ENCODE measurements at regions not wholly inside any gene's neighbourhood (a gene's known extent, or its start where the extent isn't known, plus 50 kb on each side); places are given as distances from the start of the nearest gene placed in this dataset.

DNA sequence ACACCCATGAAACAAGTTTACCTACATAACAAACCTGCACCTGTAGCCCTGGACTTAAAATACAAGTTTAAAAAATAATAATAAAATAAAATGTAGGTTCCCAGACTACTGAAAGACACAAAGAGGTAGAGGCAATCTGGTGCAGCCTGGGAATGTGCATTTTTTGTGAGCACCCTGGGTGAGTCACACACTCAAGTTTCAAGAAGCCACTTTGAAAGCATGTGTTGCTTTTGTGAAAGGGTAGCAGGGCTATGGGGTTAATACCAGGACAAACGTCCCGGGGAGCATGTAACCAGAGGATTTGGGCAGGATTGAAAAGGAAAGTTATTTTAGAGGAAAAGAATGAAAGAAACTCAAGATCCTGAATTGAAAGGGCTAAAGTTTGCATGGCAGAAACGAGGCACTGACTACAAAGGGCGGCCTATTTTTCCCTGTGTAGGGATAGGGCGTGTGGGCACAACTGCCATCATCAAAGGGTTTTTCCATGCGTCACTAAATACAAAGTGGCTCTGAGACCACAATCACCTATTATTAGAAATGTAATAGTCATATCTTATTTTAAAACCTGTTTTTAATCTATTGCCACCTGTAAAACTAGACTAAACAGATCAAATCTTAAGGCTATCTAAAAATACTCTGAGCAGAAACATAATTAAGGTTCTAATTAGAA, 314.9 kb downstream of the COG6 start:
- CTCF ChIA-PET = no interaction called here
- H3K4me3 ChIP-seq (ENCODE audit: low read depth, low read length) = no peak overlapping the region
- no peak overlapping the region for H3K27ac ChIP-seq (ENCODE audit: extremely low read depth, low read depth, low read length)
- no peaks in the 10 kb centered on the region for H3K9me3 ChIP-seq (ENCODE audit: control insufficient read depth, insufficient read depth, low read depth, low read length)
- POLR2A ChIA-PET = no interaction called here
- no peak for TF ChIP-seq ZNF670 (tag by site-specific recombination; IDR thresholded peaks at IDR 0.05; ENCODE audit: low read depth)
- TF ChIP-seq KLF8 (tag by site-specific recombination; IDR thresholded peaks at IDR 0.05) = no peak
- TF ChIP-seq, protein P1, sequence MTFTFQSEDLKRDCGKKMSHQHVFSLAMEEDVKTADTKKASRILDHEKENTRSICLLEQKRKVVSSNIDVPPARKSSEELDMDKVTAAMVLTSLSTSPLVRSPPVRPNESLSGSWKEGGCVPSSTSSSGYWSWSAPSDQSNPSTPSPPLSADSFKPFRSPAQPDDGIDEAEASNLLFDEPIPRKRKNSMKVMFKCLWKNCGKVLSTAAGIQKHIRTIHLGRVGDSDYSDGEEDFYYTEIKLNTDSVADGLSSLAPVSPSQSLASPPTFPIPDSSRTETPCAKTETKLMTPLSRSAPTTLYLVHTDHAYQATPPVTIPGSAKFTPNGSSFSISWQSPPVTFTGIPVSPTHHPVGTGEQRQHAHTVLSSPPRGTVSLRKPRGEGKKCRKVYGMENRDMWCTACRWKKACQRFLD (tag by site-specific recombination; IDR thresholded peaks at IDR 0.05) = no peak
- TF ChIP-seq ZNF239 (tag by site-specific recombination; IDR thresholded peaks at IDR 0.05) = no peak
- TF ChIP-seq ZNF324 (tag by site-specific recombination; IDR thresholded peaks at IDR 0.05) = no peak
- TF ChIP-seq, protein P2, sequence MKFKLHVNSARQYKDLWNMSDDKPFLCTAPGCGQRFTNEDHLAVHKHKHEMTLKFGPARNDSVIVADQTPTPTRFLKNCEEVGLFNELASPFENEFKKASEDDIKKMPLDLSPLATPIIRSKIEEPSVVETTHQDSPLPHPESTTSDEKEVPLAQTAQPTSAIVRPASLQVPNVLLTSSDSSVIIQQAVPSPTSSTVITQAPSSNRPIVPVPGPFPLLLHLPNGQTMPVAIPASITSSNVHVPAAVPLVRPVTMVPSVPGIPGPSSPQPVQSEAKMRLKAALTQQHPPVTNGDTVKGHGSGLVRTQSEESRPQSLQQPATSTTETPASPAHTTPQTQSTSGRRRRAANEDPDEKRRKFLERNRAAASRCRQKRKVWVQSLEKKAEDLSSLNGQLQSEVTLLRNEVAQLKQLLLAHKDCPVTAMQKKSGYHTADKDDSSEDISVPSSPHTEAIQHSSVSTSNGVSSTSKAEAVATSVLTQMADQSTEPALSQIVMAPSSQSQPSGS (tag by site-specific recombination; IDR thresholded peaks at IDR 0.05; ENCODE audit: low read depth) = no peak
- TF ChIP-seq, protein P3, sequence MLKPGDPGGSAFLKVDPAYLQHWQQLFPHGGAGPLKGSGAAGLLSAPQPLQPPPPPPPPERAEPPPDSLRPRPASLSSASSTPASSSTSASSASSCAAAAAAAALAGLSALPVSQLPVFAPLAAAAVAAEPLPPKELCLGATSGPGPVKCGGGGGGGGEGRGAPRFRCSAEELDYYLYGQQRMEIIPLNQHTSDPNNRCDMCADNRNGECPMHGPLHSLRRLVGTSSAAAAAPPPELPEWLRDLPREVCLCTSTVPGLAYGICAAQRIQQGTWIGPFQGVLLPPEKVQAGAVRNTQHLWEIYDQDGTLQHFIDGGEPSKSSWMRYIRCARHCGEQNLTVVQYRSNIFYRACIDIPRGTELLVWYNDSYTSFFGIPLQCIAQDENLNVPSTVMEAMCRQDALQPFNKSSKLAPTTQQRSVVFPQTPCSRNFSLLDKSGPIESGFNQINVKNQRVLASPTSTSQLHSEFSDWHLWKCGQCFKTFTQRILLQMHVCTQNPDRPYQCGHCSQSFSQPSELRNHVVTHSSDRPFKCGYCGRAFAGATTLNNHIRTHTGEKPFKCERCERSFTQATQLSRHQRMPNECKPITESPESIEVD (tag by site-specific recombination; IDR thresholded peaks at IDR 0.05) = no peak
- TF ChIP-seq ZFHX2 (tag by site-specific recombination; conservative IDR thresholded peaks at IDR 0.05) = no peak
- TF ChIP-seq ZSCAN23 (tag by site-specific recombination; IDR thresholded peaks at IDR 0.05) = no peak
- TF ChIP-seq, protein P4, sequence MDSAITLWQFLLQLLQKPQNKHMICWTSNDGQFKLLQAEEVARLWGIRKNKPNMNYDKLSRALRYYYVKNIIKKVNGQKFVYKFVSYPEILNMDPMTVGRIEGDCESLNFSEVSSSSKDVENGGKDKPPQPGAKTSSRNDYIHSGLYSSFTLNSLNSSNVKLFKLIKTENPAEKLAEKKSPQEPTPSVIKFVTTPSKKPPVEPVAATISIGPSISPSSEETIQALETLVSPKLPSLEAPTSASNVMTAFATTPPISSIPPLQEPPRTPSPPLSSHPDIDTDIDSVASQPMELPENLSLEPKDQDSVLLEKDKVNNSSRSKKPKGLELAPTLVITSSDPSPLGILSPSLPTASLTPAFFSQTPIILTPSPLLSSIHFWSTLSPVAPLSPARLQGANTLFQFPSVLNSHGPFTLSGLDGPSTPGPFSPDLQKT (IDR thresholded peaks at IDR 0.05; ENCODE audit: borderline replicate concordance, low read depth, low read length) = no peak
- TF ChIP-seq ZNF114 (tag by site-specific recombination; IDR thresholded peaks at IDR 0.05) = no peak
- TF ChIP-seq ZNF544 (tag by site-specific recombination; IDR thresholded peaks at IDR 0.05) = no peak
- no peak for TF ChIP-seq ZNF423 (tag by site-specific recombination; IDR thresholded peaks at IDR 0.05)
- H3K4me1 ChIP-seq (ENCODE audit: control insufficient read depth, insufficient read depth, low read length) = no peaks in the 10 kb centered on the region
- no peaks in the 10 kb centered on the region for H3K36me3 ChIP-seq (ENCODE audit: control insufficient read depth in 2 of 2, insufficient read depth in 1 of 2, low read length in 2 of 2)

DNA sequence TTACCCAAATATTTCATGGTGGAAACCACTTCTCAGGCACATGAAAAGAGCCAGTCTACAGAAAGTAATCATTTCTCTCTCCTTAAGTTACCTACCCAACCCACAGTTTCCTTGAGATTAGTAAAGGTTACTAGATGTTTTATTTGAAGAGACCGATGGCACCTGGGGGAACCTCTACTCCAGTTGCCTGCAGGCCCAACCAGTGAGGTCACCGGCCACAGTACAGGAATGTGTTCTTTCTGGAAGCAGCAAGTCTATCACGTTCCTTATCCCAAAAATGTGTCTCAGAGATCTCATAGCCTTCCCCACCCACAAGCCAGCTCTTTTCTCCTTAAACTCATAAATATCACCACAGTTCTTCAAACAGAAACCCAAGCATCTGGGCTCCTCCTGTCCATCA, 316.1 kb downstream of the COG6 start:
- CTCF ChIA-PET = no interaction called here
- TF ChIP-seq ZNF76 (tag by site-specific recombination; IDR thresholded peaks at IDR 0.05; ENCODE audit: borderline replicate concordance, low read depth) = no peak
- TF ChIP-seq ZFHX2 (tag by site-specific recombination; conservative IDR thresholded peaks at IDR 0.05) = no peak
- TF ChIP-seq ZNF248 (tag by site-specific recombination; IDR thresholded peaks at IDR 0.05) = no peak
- no peak for TF ChIP-seq ZNF335 (tag by site-specific recombination; conservative IDR thresholded peaks at IDR 0.05)
- TF ChIP-seq ZNF354C (tag by site-specific recombination; IDR thresholded peaks at IDR 0.05; ENCODE audit: borderline replicate concordance, low read depth) = no peak
- no peak for TF ChIP-seq ZFP3 (tag by site-specific recombination; IDR thresholded peaks at IDR 0.05; ENCODE audit: low read depth)
- TF ChIP-seq ZNF555 (tag by site-specific recombination; conservative IDR thresholded peaks at IDR 0.05) = no peak
- TF ChIP-seq ZNF24 (tag by site-specific recombination; IDR thresholded peaks at IDR 0.05) = no peak
- no peak for TF ChIP-seq ZNF529 (tag by site-specific recombination; IDR thresholded peaks at IDR 0.05; ENCODE audit: insufficient replicate concordance)
- no peak for TF ChIP-seq ZFP41 (tag by site-specific recombination; IDR thresholded peaks at IDR 0.05; ENCODE audit: borderline replicate concordance)
- no peak for TF ChIP-seq KLF7 (tag by site-specific recombination; IDR thresholded peaks at IDR 0.05; ENCODE audit: borderline replicate concordance)
- no peak for TF ChIP-seq ZNF184 (tag by site-specific recombination; IDR thresholded peaks at IDR 0.05)
- no peak overlapping the region for H3K4me3 ChIP-seq (ENCODE audit: low read depth, low read length)
- H3K9me3 ChIP-seq (ENCODE audit: control insufficient read depth, insufficient read depth, low read depth, low read length) = no peaks in the 10 kb centered on the region
- no peaks in the 10 kb centered on the region for H3K4me1 ChIP-seq (ENCODE audit: control insufficient read depth, insufficient read depth, low read length)
- POLR2A ChIA-PET = no interaction called here
- no peaks in the 10 kb centered on the region for H3K36me3 ChIP-seq (ENCODE audit: control insufficient read depth in 2 of 2, insufficient read depth in 1 of 2, low read length in 2 of 2)
- no peak overlapping the region for H3K27ac ChIP-seq (ENCODE audit: extremely low read depth, low read depth, low read length)
